Neural progenitor cell (in vitro differentiated cells): ENCODE measurements at regions not wholly inside any gene's neighbourhood (a gene's known extent, or its start where the extent isn't known, plus 50 kb on each side); places are given as distances from the start of the nearest gene placed in this dataset.

Experiments used
- EZH2 ChIP-seq: fragments of 200-600 bp; sonication (generic); IDR thresholded peaks from 2 replicates; pipeline ENCODE4 v1.6.1; 2017; ENCODE audit warnings: antibody characterized with exemption, mild to moderate bottlenecking, moderate library complexity
- TF ChIP-seq, protein P1 (sequence below): fragments of 200-600 bp; sonication (generic); IDR thresholded peaks from 2 replicates; pipeline ENCODE4 v1.5.1; 2017; ENCODE audit warnings: antibody characterized with exemption, mild to moderate bottlenecking

DNA sequence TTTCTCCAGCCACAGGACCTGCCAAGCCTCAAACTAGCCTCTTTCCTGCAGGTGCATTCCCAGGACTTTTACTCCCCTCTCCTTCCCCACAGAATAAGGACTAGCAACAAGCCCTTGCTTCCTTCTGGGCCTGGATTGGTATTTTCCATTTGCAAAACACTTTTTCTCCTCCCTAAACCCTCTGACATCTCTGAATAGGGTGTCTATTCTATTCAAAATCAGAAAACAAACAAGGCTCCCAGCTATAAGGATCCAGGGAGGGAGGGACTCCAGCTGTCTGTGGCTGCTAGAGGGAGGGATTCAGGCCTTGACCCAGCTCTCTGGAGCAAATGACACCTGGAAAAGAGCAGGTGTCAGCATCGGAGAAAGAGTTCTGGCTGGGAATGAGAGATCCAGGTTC is 168.5 kb upstream of the BDNF start:
- TF ChIP-seq, protein P1, sequence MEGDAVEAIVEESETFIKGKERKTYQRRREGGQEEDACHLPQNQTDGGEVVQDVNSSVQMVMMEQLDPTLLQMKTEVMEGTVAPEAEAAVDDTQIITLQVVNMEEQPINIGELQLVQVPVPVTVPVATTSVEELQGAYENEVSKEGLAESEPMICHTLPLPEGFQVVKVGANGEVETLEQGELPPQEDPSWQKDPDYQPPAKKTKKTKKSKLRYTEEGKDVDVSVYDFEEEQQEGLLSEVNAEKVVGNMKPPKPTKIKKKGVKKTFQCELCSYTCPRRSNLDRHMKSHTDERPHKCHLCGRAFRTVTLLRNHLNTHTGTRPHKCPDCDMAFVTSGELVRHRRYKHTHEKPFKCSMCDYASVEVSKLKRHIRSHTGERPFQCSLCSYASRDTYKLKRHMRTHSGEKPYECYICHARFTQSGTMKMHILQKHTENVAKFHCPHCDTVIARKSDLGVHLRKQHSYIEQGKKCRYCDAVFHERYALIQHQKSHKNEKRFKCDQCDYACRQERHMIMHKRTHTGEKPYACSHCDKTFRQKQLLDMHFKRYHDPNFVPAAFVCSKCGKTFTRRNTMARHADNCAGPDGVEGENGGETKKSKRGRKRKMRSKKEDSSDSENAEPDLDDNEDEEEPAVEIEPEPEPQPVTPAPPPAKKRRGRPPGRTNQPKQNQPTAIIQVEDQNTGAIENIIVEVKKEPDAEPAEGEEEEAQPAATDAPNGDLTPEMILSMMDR = no peak
- TF ChIP-seq EZH2 = no peak
